Ishikawa (cell line): ENCODE measurements at regions not wholly inside any gene's neighbourhood (a gene's known extent, or its start where the extent isn't known, plus 50 kb on each side); places are given as distances from the start of the nearest gene placed in this dataset.

Source experiments
- CEBPB ChIP-seq: IDR thresholded peaks from 2 replicates; pipeline ENCODE4 v1.6.1; 2012
- CREB1 ChIP-seq: IDR thresholded peaks from 2 replicates; pipeline ENCODE4 v1.6.1; 2012; ENCODE audit warnings: low read depth
- EGR1 ChIP-seq: IDR thresholded peaks from 2 replicates; pipeline ENCODE4 v1.6.1; 2012
- EP300 ChIP-seq: IDR thresholded peaks from 2 replicates; pipeline ENCODE4 v1.6.1; 2012; ENCODE audit warnings: borderline replicate concordance
- FOXM1 ChIP-seq: IDR thresholded peaks from 2 replicates; pipeline ENCODE4 v1.6.1; 2012; ENCODE audit warnings: low read depth, borderline replicate concordance
- MAX ChIP-seq: IDR thresholded peaks from 2 replicates; pipeline ENCODE4 v1.6.1; 2012
- NFIC ChIP-seq: IDR thresholded peaks from 2 replicates; pipeline ENCODE4 v1.6.1; 2012
- RAD21 ChIP-seq: IDR thresholded peaks from 2 replicates; pipeline ENCODE4 v1.6.1; 2012; ENCODE audit warnings: low read depth
- REST ChIP-seq: IDR thresholded peaks from 2 replicates; pipeline ENCODE4 v1.6.1; 2012; ENCODE audit warnings: low read depth, mild to moderate bottlenecking
- TAF1 ChIP-seq: IDR thresholded peaks from 2 replicates; pipeline ENCODE4 v1.6.1; 2012; ENCODE audit warnings: low read depth, mild to moderate bottlenecking
- TCF12 ChIP-seq: IDR thresholded peaks from 2 replicates; pipeline ENCODE4 v1.6.1; 2012; ENCODE audit warnings: low read depth
- TEAD4 ChIP-seq: IDR thresholded peaks from 2 replicates; pipeline ENCODE4 v1.6.1; 2012
- USF1 ChIP-seq: IDR thresholded peaks from 2 replicates; pipeline ENCODE4 v1.6.1; 2012
- YY1 ChIP-seq: IDR thresholded peaks from 2 replicates; pipeline ENCODE4 v1.6.1; 2012; ENCODE audit warnings: low read depth
- ZBTB7A ChIP-seq: IDR thresholded peaks from 2 replicates; pipeline ENCODE4 v1.6.1; 2012; ENCODE audit warnings: low read depth

DNA sequence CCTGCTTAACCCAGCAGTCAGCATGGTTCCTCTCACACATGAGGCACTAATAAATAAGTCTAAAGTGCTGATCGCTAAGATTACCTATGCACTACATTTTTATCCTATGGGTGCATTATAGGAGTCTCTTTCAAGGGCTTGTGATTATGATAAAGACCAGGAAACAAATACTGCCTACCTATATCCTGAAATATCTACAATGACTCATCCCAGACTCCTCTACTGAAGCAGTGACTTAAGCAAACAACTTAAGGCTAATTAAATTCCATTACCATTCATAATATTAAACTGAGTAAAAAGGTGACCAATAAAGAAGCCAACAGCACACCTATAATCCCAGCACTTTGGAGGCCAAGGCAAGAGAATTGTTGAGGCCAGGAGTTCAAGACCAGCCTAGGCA, 338.4 kb downstream of the DNAH5 start:
- no peak for TF ChIP-seq EGR1
- TF ChIP-seq FOXM1, result no peak
- TF ChIP-seq RAD21, result no peak
- TF ChIP-seq CEBPB, result no peak
- TF ChIP-seq MAX, result no peak
- no peak for TF ChIP-seq NFIC
- TF ChIP-seq TEAD4, result no peak
- TF ChIP-seq ZBTB7A, result no peak
- no peak for TF ChIP-seq REST
- TF ChIP-seq YY1, result no peak
- TF ChIP-seq CREB1, result no peak
- TF ChIP-seq TAF1, result no peak
- TF ChIP-seq EP300, result no peak
- TF ChIP-seq TCF12, result no peak
- TF ChIP-seq USF1, result no peak

DNA sequence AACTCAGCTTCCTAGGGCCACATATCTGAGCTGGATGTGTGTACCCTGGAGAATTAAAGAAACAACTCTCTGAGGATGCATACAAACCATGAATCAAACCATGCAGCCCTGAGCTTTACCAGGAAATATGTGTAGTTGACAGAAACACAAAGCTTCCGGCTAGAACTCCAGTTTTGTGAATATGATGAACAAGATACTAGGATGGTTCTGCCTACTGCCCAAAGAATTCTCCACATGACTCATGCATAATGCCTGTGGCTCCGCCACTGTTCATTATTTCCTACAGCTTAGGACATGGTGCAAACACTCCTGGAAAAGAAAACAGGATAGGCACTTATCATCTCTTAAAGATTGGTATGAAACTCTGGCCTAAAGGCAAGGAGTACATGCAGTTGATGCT, 343.4 kb downstream of the DNAH5 start:
- no peak for TF ChIP-seq CEBPB
- no peak for TF ChIP-seq EP300
- TF ChIP-seq RAD21, result no peak
- TF ChIP-seq TEAD4, result no peak
- no peak for TF ChIP-seq REST
- no peak for TF ChIP-seq CREB1
- TF ChIP-seq YY1, result no peak
- TF ChIP-seq TAF1, result no peak
- no peak for TF ChIP-seq MAX
- TF ChIP-seq TCF12, result no peak

GRCh38 chr5:13595978-13596377, 348.5 kb downstream of the DNAH5 start:
- TF ChIP-seq EP300 (no peak), REST (no peak)

DNA sequence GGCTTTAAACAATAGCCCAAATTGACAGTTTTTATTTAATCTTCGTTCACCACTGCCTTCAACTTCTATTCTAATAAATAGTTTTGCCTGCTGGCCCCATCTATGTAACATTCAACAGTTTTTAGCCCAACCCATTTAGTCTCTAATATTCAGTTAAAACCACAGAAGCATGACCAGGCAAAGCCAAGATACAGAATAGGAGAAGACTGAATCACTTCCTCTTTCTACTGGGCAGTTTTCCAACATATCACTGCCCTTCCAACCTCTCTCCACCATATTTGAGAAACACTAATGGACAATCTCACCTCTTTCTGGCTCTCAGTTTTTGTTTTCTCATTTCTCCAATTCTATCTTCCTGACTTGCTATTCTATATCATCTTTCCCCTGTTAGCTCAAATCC, 352.9 kb downstream of the DNAH5 start:
- TF ChIP-seq TEAD4, result no peak
- TF ChIP-seq NFIC, result no peak
- TF ChIP-seq MAX, result no peak
- no peak for TF ChIP-seq CEBPB
- TF ChIP-seq EP300, result no peak
- TF ChIP-seq CREB1, result no peak
- no peak for TF ChIP-seq USF1
- TF ChIP-seq REST, result no peak
- no peak for TF ChIP-seq TAF1
- no peak for TF ChIP-seq TCF12
- TF ChIP-seq ZBTB7A, result no peak
